Fibroblast of lung (primary cell): ENCODE measurements at regions not wholly inside any gene's neighbourhood (a gene's known extent, or its start where the extent isn't known, plus 50 kb on each side); places are given as distances from the start of the nearest gene placed in this dataset.

Experiments used
- DNase-seq, 2 donors: peaks; one replicate each; pipeline versions ENCODE4 v3.0.0 to v3.0.0-alpha.2; 2010; ENCODE audit warnings: low read depth in 2 of 2
- H2AFZ ChIP-seq: 2 replicates; pipeline ENCODE4 v1.5.1; 2012; ENCODE audit warnings: low read length, control low read depth, inconsistent platforms
- H3K27ac ChIP-seq: 2 replicates; pipeline ENCODE4 v1.5.1; 2011; ENCODE audit warnings: low read length, control low read depth; ENCODE audit not compliant: insufficient read depth
- H3K27me3 ChIP-seq: 2 replicates; pipeline ENCODE4 v1.5.1; 2011; ENCODE audit warnings: mild to moderate bottlenecking, low read length; ENCODE audit not compliant: control insufficient read depth, insufficient read depth
- H3K36me3 ChIP-seq: 2 replicates; pipeline ENCODE4 v1.5.1; 2011; ENCODE audit warnings: low read length; ENCODE audit not compliant: control insufficient read depth, insufficient read depth
- H3K4me1 ChIP-seq: 2 replicates; pipeline ENCODE4 v1.5.1; 2011; ENCODE audit warnings: low read length; ENCODE audit not compliant: control insufficient read depth, insufficient read depth; ENCODE audit errors: extremely low read depth
- H3K4me2 ChIP-seq: 2 replicates; pipeline ENCODE4 v1.5.1; 2011; ENCODE audit warnings: low read length, control low read depth; ENCODE audit not compliant: insufficient read depth; ENCODE audit errors: extremely low read depth
- H3K4me3 ChIP-seq, 4 experiments: fragments of 200-600 bp in 1 of 4; sonication (generic) in 1 of 4; replicated peaks in 1 of 4; 2 replicates each; pipeline ENCODE4 v1.5.1; 2011 to 2016; ENCODE audit warnings: low read length in 4 of 4, low read depth in 3 of 4, mild to moderate bottlenecking in 3 of 4, control low read depth in 2 of 4, inconsistent platforms in 1 of 4, mixed read lengths in 1 of 4; ENCODE audit not compliant: insufficient read depth in 1 of 4; ENCODE audit errors: control extremely low read depth in 1 of 4
- H3K79me2 ChIP-seq: 2 replicates; pipeline ENCODE4 v1.5.1; 2012; ENCODE audit warnings: mild to moderate bottlenecking, low read length, inconsistent platforms; ENCODE audit not compliant: control insufficient read depth, insufficient read depth
- H3K9ac ChIP-seq: 2 replicates; pipeline ENCODE4 v1.5.1; 2011; ENCODE audit warnings: mild to moderate bottlenecking, low read length, control low read depth; ENCODE audit not compliant: insufficient read depth
- H3K9me3 ChIP-seq: 2 replicates; pipeline ENCODE4 v1.5.1; 2012; ENCODE audit warnings: low read depth, low read length; ENCODE audit not compliant: control insufficient read depth, insufficient read depth
- H4K20me1 ChIP-seq: 2 replicates; pipeline ENCODE4 v1.5.1; 2011; ENCODE audit warnings: low read length; ENCODE audit not compliant: control insufficient read depth, insufficient read depth; ENCODE audit errors: extremely low read depth
- CTCF ChIP-seq, 2 donors: IDR thresholded peaks in 1 of 2; conservative IDR thresholded peaks in 1 of 2; 1 replicate in 1 of 2; 2 replicates in 1 of 2; pipeline ENCODE4 v1.5.1; 2011 to 2012; ENCODE audit warnings: low read length in 2 of 2, control low read depth in 1 of 2, inconsistent platforms in 1 of 2, low read depth in 1 of 2, mild to moderate bottlenecking in 1 of 2
- EZH2 ChIP-seq: IDR thresholded peaks from 2 replicates; pipeline ENCODE4 v1.5.1; 2012; ENCODE audit warnings: low read length, control low read depth, mild to moderate bottlenecking; ENCODE audit errors: missing control alignments

GRCh38 chrX:45888518-45888917, 656.7 kb downstream of the ZNF674 start:
- no peak overlapping the region for H3K4me3 ChIP-seq
- H3K27ac ChIP-seq, result no peak overlapping the region
- no peaks in the 10 kb centered on the region for H4K20me1 ChIP-seq
- no peak overlapping the region for H3K9ac ChIP-seq
- no peak for DNase-seq
- no peak overlapping the region for H3K4me2 ChIP-seq
- H3K4me1 ChIP-seq, result no peaks in the 10 kb centered on the region
- no peak overlapping the region for H2AFZ ChIP-seq
- H3K36me3 ChIP-seq, result no peaks in the 10 kb centered on the region
- TF ChIP-seq EZH2, result no peak
- TF ChIP-seq CTCF (conservative IDR thresholded peaks at IDR 0.05 in 1 of 2, IDR thresholded peaks at IDR 0.05 in 1 of 2; ENCODE audit: low read depth in 1 of 2, low read length in 2 of 2), result no peak
- H3K27me3 ChIP-seq, result no peaks in the 10 kb centered on the region
- no peaks in the 10 kb centered on the region for H3K79me2 ChIP-seq
- no peaks in the 10 kb centered on the region for H3K9me3 ChIP-seq

GRCh38 chrX:45885931-45886330, 659.3 kb downstream of the ZNF674 start:
- Histone ChIP-seq H3K9me3 (no peaks in the 10 kb centered on the region), H2AFZ (no peak overlapping the region), H3K9ac (no peak overlapping the region), H3K4me2 (no peak overlapping the region), H3K27me3 (no peaks in the 10 kb centered on the region), H4K20me1 (no peaks in the 10 kb centered on the region), H3K79me2 (no peaks in the 10 kb centered on the region), H3K4me1 (no peaks in the 10 kb centered on the region), H3K4me3 (no peak overlapping the region), H3K36me3 (no peaks in the 10 kb centered on the region), H3K27ac (no peak overlapping the region)
- DNase-seq, result no peak
- TF ChIP-seq CTCF (conservative IDR thresholded peaks at IDR 0.05 in 1 of 2, IDR thresholded peaks at IDR 0.05 in 1 of 2; ENCODE audit: low read depth in 1 of 2, low read length in 2 of 2) (no peak), EZH2 (no peak)

- Histone ChIP-seq H3K9me3 (no peaks in the 10 kb centered on the region), H2AFZ (no peak overlapping the region), H3K27me3 (peaks cover 3% of the 10 kb centered on the region), H3K4me3 (no peak overlapping the region), H3K9ac (no peak overlapping the region), H3K4me1 (no peaks in the 10 kb centered on the region), H4K20me1 (no peaks in the 10 kb centered on the region), H3K79me2 (no peaks in the 10 kb centered on the region), H3K36me3 (no peaks in the 10 kb centered on the region), H3K27ac (no peak overlapping the region), H3K4me2 (no peak overlapping the region)
- DNase-seq, result no peak
- TF ChIP-seq EZH2, result no peak
- no peak for TF ChIP-seq CTCF (conservative IDR thresholded peaks at IDR 0.05 in 1 of 2, IDR thresholded peaks at IDR 0.05 in 1 of 2; ENCODE audit: low read depth in 1 of 2, low read length in 2 of 2)
These were observed 665.7 kb downstream of the ZNF674 start for GRCh38 chrX:45879512-45879911.
